GM21825 (cell line): ENCODE measurements at regions not wholly inside any gene's neighbourhood (a gene's known extent, or its start where the extent isn't known, plus 50 kb on each side); places are given as distances from the start of the nearest gene placed in this dataset.

Experiments
- ATAC-seq: cut with Tn5 transposase; IDR thresholded peaks from one replicate; pipeline ENCODE4 v1.9.1; 2021; ENCODE audit warnings: mild to moderate bottlenecking, moderate library complexity; ENCODE audit not compliant: unreplicated experiment

DNA sequence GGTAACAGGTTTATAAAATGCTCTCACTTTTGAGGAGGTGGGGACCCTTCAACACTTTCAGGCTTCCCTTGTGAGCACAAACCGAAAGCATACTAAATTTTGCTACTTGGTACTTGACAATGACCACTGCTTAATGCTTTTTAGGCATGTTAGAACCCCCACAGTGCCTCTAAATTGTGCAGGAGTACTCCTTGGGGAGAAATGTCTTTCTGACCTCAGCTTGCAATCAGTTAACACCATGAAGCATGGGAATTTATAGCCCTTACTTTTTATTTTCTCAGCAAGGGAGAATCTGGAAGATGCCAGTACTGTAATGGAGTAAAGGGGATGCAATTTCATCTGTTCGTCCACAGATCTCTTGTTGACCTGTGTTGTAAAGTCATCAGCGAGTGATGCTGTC is 308.9 kb upstream of the TBC1D5 start:
- no peak for ATAC-seq

DNA sequence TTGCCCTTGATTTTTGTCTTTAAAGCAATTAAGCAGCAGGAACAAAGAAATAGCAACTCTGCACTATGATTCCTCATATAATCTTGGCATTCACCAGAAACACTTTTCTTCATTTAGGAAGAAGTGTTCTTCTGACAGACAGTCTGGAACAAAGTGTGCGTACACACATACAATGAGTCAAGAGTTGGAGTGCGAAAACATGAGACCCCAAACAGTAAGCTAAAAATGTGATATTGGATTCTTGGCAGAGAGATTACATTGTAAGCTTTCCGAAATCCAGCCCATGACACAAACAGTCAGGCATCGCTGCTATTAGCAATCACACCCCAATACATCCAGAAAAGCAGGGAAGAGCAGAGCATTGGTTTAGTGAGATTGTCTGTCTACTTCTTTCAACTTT is 306.7 kb upstream of the TBC1D5 start:
- no peak for ATAC-seq

DNA sequence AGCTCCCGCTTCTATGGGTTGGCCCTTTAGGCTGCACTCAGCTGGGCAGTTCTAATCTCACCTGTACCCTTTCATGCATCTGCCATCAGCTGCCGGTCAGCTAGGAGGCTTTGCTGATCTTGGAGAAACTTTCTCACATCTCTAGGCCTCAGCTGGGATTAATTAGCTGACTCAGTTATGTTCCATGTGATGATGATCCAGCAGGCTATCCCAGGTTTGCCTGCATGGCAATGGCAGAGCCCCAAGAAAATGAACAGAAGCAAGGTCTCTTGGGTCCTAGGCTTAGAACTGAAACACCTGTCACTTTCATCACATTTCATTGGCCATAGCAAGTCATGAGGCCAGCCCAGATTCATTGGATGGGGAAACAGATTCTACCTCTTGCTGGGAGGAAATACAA is 304.6 kb upstream of the TBC1D5 start:
- no peak for ATAC-seq

DNA sequence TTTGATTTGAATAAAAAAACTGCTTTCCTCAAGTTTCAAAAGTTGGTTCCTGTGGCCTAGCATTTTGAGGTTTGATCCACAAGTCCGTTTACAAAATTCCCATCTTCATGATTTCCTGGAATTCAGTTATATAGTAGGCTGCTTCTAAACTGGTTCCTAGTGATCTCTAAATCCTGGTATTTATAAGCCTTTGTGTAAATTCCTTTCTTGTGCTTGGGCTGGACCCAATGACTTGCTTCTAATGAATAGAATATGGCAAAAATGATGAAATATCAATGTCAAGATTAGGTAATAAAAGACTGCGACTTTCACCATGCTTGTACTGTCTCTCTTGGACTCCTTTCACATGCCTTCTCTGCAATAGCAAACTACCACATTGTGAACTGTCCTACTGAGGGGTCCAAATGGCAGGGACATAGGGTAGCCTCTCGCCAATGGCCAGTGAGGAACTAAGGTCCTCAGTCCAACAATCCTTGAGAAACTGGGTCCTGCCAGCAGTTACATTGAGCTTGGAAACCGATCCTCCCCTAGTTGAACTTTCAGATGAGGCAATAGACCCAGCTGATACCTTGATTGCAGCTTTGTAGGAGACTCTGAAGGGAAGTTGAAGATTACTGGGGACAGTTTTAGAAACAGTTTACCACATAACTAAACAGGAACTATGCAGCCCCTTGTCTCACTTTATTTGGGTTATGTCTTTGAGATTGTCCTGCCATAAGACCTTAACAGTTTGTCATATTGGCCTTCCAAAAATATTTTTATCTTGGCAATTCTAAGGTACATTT is 303.9 kb upstream of the TBC1D5 start:
- ATAC-seq: no peak

DNA sequence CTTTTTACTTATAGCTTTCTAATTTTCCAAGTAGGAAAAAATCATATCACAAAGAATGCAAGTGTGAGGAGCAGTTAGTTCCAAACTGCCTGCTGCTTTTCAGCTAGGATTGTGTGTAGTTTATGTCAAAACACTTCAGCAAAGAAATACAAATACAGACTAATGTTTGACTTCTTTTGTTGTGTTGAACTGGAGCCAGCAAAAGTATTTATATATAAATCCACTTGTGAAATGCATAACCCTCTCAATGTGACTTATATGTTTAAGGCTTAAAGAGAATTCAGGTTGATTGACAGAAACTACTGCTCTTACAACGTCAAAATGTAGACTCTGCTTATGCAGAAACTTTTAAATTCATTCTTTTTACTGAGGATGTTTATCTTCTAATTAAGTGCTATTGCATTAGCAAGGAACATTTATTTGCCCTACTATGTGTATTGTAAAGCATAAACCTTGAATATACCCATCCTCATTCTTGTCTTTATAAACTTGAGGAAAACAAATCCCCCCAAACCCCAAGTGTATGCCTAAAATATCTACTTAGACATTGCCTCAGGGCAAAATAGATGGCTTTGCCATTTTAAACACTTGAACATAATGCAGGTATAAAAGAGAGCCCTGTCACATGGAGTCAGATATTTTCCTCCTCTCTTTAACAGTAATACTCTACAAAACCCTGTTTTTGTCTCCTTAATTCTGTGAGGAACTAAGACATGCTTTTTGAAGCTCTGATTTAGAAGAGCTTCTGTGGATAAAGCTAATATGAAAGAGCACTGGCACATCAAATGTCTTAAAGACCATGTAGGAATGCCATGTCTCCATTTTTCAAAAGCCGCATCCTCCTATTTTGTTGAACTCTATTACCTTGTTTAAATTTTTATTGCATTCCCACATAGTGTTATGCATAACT is 302.8 kb upstream of the TBC1D5 start:
- no peak for ATAC-seq

DNA sequence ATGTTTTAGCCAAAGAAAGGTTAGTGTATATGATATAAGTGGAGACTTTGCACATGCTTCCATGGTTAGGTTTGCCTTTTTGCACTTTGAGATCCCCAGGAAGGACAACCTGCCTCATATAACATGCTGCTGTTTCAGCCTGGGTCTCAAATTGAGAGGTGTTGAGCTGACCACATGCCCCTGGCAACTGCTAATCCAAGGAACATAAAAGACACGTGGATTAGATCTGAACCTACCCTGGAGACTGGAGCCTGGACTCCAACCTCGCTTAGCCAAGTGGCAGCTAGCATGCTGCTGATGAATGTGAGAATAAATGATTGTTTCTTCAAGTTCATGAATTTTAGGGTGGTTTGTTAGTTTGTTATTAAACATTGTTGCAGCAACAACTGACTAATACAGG is 301.8 kb upstream of the TBC1D5 start:
- ATAC-seq: no peak

DNA sequence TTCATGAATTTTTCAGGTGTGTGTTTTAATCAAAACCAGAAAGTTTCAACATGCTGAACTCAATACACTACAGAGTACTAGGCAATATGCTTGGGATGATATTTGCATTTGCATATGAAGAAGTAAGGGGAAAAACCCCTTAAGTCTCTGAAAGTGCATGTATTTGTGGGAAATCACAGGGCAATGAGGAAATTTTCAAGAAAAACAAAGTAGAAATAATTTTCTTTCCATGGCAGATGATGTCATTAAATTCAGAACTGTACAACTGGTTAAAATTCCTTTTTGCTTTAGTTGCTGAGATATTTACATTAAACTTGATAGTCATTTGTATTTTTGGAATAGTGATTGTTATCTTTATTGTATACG is 294.0 kb upstream of the TBC1D5 start:
- no peak for ATAC-seq

DNA sequence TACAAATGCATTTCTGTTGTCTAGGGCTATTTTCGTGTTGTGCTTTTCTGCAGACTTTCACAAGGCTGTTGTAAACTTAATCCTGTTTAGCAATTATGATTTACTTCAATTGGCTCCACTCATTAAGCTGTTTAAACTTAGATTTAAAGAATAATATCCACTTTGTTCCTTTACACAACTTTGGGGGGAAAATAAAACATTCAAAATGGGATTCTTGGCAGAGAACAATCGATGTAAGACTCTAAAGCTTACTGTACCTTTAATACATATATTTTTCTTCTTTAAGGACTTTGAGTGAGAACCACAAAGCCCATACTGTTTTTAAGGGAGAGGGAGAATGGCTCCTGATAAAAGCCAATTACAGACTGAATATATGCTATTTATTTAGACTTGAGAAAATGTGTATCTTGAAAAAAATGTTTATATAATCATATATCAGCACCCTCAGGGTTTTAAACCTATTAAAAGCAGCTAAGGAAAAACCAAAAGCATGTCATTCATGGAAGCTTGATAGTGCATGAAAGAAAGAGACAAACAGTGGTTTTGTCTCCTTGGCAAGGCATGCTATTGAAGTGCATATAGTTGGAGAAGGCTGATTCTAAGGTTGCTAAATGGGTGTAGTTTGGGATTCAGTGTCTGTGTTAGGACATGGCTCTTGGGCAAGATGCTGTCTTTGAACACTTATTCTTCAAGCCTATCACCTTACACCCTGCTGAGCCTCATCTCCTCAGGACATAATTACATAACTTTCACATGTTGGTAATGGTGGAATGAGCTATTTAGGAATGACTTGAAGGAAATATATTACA is 293.4 kb upstream of the TBC1D5 start:
- ATAC-seq: no peak

DNA sequence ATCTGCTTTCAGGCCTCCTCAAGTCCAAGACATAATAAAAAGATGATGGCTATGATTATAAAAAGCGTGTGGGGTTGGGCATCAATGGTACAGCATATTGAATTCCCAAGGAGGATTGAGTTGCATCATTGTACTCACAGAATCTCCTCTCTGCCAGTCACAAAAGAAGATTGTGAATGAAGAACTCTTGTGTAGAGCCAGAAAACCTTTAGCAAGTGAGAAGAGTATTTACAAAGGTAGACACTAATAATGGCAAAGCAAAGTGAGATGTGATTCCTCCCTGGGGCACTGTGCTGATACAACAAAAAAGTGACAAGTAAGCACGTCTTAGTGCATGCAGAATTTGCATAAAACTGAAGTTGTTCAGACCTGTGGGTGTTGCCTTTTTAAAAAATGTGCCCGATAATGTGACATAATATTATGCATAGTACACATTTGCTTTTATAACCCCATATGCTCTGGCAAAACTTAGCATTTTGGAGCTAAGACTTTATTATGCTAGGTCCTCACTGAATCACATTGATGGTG is 291.2 kb upstream of the TBC1D5 start:
- no peak for ATAC-seq

DNA sequence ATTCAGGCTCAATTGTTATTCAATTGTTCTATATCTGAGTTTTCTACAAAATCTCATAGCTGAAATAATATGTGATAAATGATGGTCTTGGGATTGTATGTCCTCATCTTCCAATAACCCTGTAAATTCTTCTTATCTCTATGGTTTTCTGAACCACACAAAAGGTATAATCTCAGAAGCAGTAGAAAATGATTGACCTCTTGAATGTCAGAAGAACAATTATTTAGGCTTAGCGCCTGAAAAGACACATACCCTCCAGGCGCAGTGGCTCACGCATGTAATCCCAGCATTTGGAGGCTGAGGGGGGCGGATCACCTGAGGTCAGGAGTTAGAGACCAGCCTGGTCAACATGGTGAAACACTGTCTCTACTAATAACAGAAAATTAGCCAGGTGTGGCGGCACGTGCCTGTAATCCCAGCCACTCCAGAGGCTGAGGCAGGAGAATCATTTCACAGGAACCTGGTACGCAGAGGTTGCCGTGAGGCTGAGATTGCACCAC is 288.0 kb upstream of the TBC1D5 start:
- ATAC-seq: no peak

DNA sequence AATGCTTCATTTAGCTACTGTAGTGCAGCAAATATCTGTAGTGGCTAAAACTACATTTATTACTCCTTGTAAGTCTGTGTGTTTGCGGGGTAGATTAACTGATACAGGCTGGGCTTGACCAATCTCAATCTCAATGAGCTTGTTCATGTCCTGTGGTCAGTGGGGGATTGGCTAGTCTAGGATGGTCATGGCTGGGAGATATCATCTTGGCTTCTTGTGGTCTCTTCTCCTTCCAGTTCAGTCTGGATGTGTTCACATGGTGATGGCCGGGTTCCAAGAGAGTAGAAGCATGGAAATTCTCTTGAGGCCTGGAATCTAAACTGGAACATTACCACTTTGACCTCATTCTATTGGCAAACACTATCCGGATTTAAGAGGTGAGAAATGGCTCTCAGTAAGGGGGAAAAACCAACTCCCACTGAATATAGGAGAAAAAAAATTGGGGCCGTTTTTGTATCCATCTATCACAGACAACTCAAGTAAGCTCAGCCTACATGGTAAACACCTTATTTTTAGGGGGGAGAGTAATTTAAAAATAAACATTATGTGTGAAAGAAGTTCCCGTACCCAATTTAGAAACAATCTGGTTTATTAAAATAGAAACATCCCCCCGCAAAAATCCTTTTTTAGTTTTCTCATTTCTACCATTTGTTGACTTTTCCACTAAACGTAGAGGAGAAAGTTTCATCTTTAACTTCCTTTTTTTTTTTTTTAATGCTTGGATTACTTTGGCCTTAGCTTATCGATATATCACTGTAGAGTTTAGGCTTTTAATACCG is 284.9 kb upstream of the TBC1D5 start:
- ATAC-seq: no peak

DNA sequence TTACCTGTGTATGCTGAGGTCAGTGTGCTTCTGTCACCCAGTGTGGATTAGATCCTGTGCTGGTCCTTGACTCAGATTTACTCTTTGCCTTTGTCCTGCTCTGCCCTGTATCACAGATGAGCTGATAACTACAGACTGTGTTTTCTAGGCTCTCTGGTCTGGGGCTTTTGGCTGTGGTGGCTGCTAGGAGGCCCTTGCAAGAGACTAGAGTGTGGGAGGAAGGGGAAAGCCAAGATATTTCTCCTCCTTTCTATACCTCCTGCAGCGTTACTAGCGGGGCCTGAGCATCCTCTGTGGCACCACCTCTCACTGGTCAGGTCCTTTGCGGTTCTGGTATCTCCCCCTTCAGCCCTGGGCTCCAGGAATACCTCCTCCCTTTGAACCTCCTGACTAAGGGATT is 282.3 kb upstream of the TBC1D5 start:
- no peak for ATAC-seq

DNA sequence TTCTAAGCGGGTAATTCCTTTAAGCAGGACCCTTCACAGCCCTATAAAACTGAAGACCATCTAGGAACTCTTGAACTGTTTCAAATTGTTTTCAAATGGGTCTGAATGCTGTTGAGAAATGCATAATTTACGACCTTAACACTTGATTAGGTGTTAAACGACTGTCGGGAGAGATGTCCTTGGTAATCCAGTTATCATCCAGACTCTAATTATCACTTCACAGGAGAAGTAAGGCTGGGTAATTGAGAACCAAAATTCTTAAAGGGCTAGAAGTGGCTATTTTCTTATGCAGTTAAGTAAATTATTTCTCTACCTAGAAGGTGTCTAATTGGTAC is 276.7 kb upstream of the TBC1D5 start:
- no peak for ATAC-seq

DNA sequence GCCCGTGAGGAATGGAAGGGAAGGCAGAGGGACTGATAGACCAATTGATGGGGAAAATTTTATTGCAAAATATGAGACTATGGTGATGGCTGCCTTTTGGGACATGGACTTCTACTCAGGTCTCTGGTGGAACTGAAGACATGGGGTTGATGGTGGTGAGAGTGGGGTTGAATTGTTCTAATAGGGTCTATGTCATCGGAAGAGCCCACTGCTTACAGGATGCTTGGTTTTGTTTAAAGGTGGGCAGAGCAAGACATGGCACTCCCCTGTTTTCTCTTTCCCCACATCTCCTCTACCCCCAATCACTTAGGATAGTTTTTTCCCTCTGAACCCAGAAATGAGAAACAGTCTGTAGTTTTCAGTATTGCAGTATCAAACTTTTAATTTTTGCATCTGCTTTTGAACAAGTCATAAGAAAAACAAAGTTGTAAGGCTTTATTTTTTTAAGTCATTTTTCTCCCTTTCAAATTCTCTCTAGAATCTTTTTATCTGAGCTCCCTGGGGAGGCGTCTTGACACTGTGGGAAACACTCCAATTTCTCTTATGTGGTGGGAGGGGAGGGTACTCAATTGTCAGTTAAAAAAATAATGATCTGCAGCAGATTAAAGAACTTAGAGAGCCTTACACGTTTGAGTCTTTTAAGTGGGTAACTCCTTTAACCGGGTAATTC is 276.2 kb upstream of the TBC1D5 start:
- ATAC-seq: no peak

DNA sequence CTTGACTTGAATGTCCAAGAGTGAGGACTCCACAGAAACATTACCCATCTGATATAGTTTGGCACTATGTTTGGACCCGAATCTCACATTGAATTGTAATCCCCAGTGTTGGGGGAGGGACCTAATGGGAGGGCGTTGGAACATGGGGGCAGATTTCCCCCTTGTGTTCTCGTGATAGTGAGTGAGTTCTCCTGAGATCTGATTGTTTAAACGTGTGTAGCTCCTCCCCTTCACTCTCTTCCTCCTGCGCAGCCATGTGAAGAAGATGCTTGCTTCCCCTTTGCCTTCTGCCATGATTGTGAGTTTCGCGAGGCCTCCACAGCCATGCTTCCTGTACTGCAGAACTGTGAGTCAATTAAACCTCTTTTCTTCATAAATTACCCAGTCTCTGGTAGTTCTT is 273.9 kb upstream of the TBC1D5 start:
- ATAC-seq: no peak

DNA sequence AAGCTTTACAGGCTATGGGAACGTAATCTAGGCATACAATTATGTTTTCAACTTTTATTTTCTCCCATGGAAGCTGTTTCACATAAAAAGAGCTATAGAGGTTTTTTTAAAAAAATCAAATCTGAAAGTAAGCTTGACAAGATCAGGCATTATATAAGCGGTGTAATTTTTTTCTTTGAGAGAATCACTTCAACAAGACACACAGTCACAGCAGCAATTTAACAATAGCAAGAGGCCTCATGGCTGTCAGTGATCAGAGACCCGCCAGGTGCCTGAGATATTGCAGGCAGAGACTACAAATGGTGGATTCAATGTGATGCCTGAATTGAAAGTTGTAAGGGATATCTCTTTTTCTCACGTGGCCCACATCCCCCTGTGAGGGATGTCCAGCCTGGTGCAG is 270.5 kb upstream of the TBC1D5 start:
- no peak for ATAC-seq

DNA sequence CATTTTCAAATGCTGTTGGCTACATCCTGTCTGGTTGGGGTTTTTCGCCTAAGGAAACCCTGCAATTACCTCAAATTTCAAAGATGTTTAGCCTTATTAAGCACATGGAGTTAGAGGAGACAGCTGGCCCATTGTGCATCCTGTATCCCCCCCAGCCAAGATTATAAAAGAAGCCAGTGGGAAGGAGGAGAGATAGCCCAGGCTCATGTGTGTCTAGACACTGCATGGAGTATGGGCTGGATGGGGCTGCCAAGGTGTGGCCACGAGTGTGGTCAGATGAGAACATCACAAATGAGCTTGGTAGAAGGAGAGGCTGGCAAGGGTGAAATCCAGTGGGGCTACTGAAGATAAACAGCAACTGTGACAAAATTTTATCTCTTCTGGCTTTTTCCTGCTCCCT is 270.0 kb upstream of the TBC1D5 start:
- ATAC-seq: no peak

DNA sequence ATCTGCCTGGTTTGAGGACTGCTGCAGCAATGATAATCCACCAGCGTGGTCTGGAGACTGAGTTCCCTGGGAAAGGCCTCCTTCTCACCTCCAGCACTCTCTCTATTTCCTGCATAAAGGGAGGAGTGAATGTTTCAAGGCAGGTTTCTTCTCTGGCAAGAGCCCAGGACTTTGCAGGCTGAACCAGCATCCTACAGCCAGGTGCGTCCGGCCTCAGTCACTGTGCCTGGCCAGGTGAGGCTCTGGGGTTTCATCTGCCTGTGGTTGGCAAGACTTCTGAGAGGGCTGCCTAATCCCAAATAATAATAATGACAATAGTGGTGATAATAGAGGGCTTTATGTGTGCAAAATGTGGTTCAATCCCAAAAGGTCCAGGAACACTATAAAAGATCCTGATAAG is 269.0 kb upstream of the TBC1D5 start:
- no peak for ATAC-seq

DNA sequence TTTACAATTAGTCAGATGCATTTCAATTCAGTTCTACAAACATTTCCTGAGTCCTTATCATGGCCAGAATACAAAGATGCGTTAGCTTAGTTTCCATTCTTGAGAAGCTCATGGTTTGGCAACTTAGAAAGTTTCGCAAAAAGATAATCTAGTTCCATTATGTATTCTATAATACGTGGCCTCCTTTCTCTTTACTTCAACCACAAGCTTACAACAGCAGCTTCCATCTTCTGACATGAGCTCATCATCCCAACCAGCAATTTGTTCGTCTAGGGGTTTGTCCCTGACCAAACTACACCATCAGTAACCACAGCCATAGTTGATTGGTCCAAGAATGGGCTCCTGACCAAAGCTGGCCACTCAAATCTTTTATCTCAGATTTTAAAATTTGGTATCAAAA is 267.6 kb upstream of the TBC1D5 start:
- no peak for ATAC-seq
